GM19372 (cell line): ENCODE measurements at regions not wholly inside any gene's neighbourhood (a gene's known extent, or its start where the extent isn't known, plus 50 kb on each side); places are given as distances from the start of the nearest gene placed in this dataset.
"Not testable (repeated sequence)": the region's sequence is repeated elsewhere in the genome, so short reads cannot be mapped to it uniquely, and the experiment has no call there.

Experiments used
- ATAC-seq: cut with Tn5 transposase; IDR thresholded peaks from one replicate; pipeline ENCODE4 v1.9.1; 2021; ENCODE audit warnings: mild to moderate bottlenecking, low read depth, moderate library complexity; ENCODE audit not compliant: unreplicated experiment

GRCh38 chr2:210954386-210954907 is 398.0 kb downstream of the CPS1 start:
- no peak for ATAC-seq

- ATAC-seq, result no peak
Observed at GRCh38 chr2:210955591-210955990, 399.2 kb downstream of the CPS1 start.

GRCh38 chr2:210956101-210956500 is 399.7 kb downstream of the CPS1 start:
- ATAC-seq, result no peak

GRCh38 chr2:210961249-210961648 is 404.9 kb downstream of the CPS1 start:
- ATAC-seq, result no peak

GRCh38 chr2:210963386-210963785 is 407.0 kb downstream of the CPS1 start:
- no peak for ATAC-seq

- no peak for ATAC-seq
Observed at GRCh38 chr2:210964141-210964764, 407.9 kb downstream of the CPS1 start.

- no peak for ATAC-seq
Observed at GRCh38 chr2:210965472-210965871, 409.1 kb downstream of the CPS1 start.

GRCh38 chr2:210966330-210966729 is 409.9 kb downstream of the CPS1 start:
- ATAC-seq, result no peak

- ATAC-seq, result no peak
Observed at GRCh38 chr2:210971431-210971830, 415.0 kb downstream of the CPS1 start.

- not testable (repeated sequence) for ATAC-seq
Observed at GRCh38 chr2:210986806-210987205, 430.4 kb downstream of the CPS1 start.

GRCh38 chr2:210991107-210991506 is 434.7 kb downstream of the CPS1 start:
- no peak for ATAC-seq

- no peak for ATAC-seq
Observed at GRCh38 chr2:210994104-210994503, 437.7 kb downstream of the CPS1 start.

- no peak for ATAC-seq
Observed at GRCh38 chr2:210997373-210997772, 441.0 kb downstream of the CPS1 start.

- ATAC-seq, result no peak
Observed at GRCh38 chr2:210998334-210998733, 441.9 kb downstream of the CPS1 start.

GRCh38 chr2:211014376-211014775 is 458.0 kb downstream of the CPS1 start:
- ATAC-seq, result no peak

- ATAC-seq, result no peak
Observed at GRCh38 chr2:211014906-211015305, 458.5 kb downstream of the CPS1 start.

GRCh38 chr2:211025089-211025488 is 468.7 kb downstream of the CPS1 start:
- not testable (repeated sequence) for ATAC-seq

- no peak for ATAC-seq
Observed at GRCh38 chr2:211026109-211026508, 469.7 kb downstream of the CPS1 start.

GRCh38 chr2:211027976-211028375 is 471.6 kb downstream of the CPS1 start:
- no peak for ATAC-seq

GRCh38 chr2:211033765-211034164 is 477.4 kb downstream of the CPS1 start:
- ATAC-seq, result no peak

- ATAC-seq, result no peak
Observed at GRCh38 chr2:211035548-211036185, 479.3 kb downstream of the CPS1 start.

- no peak for ATAC-seq
Observed at GRCh38 chr2:211045025-211045424, 488.6 kb downstream of the CPS1 start.
